ENCODE measurements at regions not wholly inside any gene's neighbourhood (a gene's known extent, or its start where the extent isn't known, plus 50 kb on each side); places are given as distances from the start of the nearest gene placed in this dataset.

- 90 to 91% methylated on average over 9 of the region's 9 CpGs for WGBS, 2 donors
- no peaks in the 10 kb centered on the region for H3K27me3 ChIP-seq
- no peaks in the 10 kb centered on the region for H3K4me1 ChIP-seq
- TF ChIP-seq POLR2A (IDR thresholded peaks at IDR 0.05) (no peak), CTCF (IDR thresholded peaks at IDR 0.05) (no peak)
- intact Hi-C loops (cut with DNase I), result no loop called here
- no peaks in the 10 kb centered on the region for H3K36me3 ChIP-seq
- H3K9me3 ChIP-seq, result no peaks in the 10 kb centered on the region
- H3K27ac ChIP-seq, result no peak overlapping the region
- DNase-seq, result no peak
- no peak overlapping the region for H3K4me3 ChIP-seq (replicated peaks in 1 of 3)
Measured at GRCh38 chr1:34331020-34331926, 154.6 kb downstream of the C1orf94 start.

- intact Hi-C loops (cut with DNase I), result no loop called here
- DNase-seq, result no peak
- no peaks in the 10 kb centered on the region for H3K9me3 ChIP-seq
- WGBS, 2 donors, result 38 to 45% methylated on average over 3 of the region's 4 CpGs
- no peaks in the 10 kb centered on the region for H3K4me1 ChIP-seq
- no peaks in the 10 kb centered on the region for H3K27me3 ChIP-seq
- no peak overlapping the region for H3K4me3 ChIP-seq (replicated peaks in 1 of 3)
- no peak for TF ChIP-seq CTCF (IDR thresholded peaks at IDR 0.05)
- no peak for TF ChIP-seq POLR2A (IDR thresholded peaks at IDR 0.05)
- no peak overlapping the region for H3K27ac ChIP-seq
- no peaks in the 10 kb centered on the region for H3K36me3 ChIP-seq
Measured at GRCh38 chr1:34332996-34333395, 156.3 kb downstream of the C1orf94 start.

DNA sequence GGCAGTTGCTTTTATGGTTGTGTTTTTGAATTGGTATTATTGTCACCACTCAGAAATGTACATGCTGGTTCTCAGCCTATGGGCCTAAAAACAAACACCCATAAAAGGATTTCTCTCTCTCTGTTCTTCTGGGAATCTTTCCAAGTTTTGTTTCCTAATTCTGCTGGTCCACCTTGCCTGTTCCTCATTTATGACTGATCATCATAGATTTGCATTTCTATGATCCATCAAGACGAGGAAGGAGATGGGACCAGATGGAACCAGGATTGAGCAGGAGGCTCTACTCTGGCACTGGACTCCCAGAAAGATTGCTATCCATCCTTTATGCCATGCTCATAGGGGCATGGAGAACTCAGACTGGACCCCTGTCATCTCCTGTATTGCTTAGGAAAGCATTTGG lies 162.2 kb downstream of the C1orf94 start:
- no peak overlapping the region for H3K27ac ChIP-seq
- H3K4me1 ChIP-seq, result no peaks in the 10 kb centered on the region
- no peaks in the 10 kb centered on the region for H3K9me3 ChIP-seq
- H3K4me3 ChIP-seq (replicated peaks in 1 of 3), result no peak overlapping the region
- no peaks in the 10 kb centered on the region for H3K36me3 ChIP-seq
- H3K27me3 ChIP-seq, result no peaks in the 10 kb centered on the region
- TF ChIP-seq POLR2A (IDR thresholded peaks at IDR 0.05) (no peak), CTCF (IDR thresholded peaks at IDR 0.05) (no peak)
- intact Hi-C loops (cut with DNase I), result no loop called here
- no peak for DNase-seq
- 84 to 87% methylated on average over 1 of the region's 1 CpG for WGBS, 2 donors

DNA sequence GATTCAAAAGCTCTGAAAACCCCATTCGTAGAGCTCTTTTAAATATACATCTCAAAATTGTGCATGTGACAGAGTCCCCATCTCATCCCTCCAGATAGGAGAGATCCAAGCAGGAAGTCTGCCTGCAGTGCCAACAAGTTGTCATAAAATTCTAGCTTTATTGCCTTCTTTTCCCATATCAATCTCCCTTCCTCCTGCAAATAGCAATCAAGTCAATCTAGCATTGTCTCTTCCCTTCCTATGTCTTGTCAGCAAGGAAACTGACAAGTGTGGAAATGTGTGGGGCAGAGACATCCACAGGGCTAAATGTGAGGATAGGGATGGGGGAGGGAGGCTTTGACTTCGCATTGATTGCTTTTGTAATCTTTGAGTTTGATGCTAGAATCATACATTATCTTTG lies 165.2 kb downstream of the C1orf94 start:
- intact Hi-C loops (cut with DNase I), result no loop called here
- no peaks in the 10 kb centered on the region for H3K27me3 ChIP-seq
- H3K4me3 ChIP-seq (replicated peaks in 1 of 3), result no peak overlapping the region
- WGBS, 2 donors, result 69 to 72% methylated on average over 2 of the region's 2 CpGs
- no peak for TF ChIP-seq POLR2A (IDR thresholded peaks at IDR 0.05)
- TF ChIP-seq CTCF (IDR thresholded peaks at IDR 0.05), result no peak
- no peak overlapping the region for H3K27ac ChIP-seq
- no peak for DNase-seq
- no peaks in the 10 kb centered on the region for H3K9me3 ChIP-seq
- no peaks in the 10 kb centered on the region for H3K4me1 ChIP-seq
- no peaks in the 10 kb centered on the region for H3K36me3 ChIP-seq

DNA sequence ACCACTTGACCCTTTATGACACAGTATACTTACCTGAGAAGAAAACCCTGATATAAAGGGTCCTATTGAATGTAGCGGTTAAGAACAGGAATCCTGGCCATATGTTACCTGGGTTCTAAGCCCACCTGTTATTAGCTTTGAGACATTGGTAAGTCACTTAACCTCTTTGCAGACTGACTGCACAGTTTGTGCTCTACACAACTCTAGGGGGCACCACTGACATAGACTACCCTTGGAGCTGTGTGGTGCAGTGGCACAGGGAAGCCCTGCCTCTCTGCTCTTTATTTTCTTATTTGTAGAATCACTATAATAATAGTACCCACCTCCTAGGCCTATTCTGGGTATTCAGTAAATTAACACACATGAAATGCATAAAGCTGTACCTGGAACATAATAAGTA lies 165.6 kb downstream of the C1orf94 start:
- intact Hi-C loops (cut with DNase I), result no loop called here
- TF ChIP-seq CTCF (IDR thresholded peaks at IDR 0.05) (no peak), POLR2A (IDR thresholded peaks at IDR 0.05) (no peak)
- Histone ChIP-seq H3K4me3 (replicated peaks in 1 of 3) (no peak overlapping the region), H3K27me3 (no peaks in the 10 kb centered on the region), H3K4me1 (no peaks in the 10 kb centered on the region), H3K27ac (no peak overlapping the region), H3K9me3 (no peaks in the 10 kb centered on the region), H3K36me3 (no peaks in the 10 kb centered on the region)
- 91% methylated on average over 1 of the region's 1 CpG for WGBS, 2 donors
- no peak for DNase-seq

Measured in thyroid gland (tissue), 4 donors.